Panc1 (cell line): ENCODE measurements at regions not wholly inside any gene's neighbourhood (a gene's known extent, or its start where the extent isn't known, plus 50 kb on each side); places are given as distances from the start of the nearest gene placed in this dataset.

Experiments
- ATAC-seq: fragments of 200-7000 bp; cut with Tn5 transposase; 2 replicates; pipeline ENCODE4 v1.9.1; 2020; ENCODE audit warnings: mild to moderate bottlenecking, moderate library complexity
- BruUV-seq: library from RNA; stranded (reverse); fragments of 400-500 nt; replicated peaks from 2 replicates; lab custom pipeline; 2021; lab: Mats Ljungman, UMichigan
- CTCF ChIA-PET: fragments of 300-600 bp; sonication (Branson Sonifier 250); formaldehyde crosslinking; loops from one replicate; lab custom pipeline; 2022; ENCODE audit warnings: antibody characterized with exemption; lab: Charles Lee
- POLR2A ChIA-PET: fragments of 300-600 bp; sonication (Branson Sonifier 250); formaldehyde crosslinking; loops from one replicate; lab custom pipeline; 2022; ENCODE audit warnings: antibody characterized with exemption; lab: Charles Lee
- DNase-seq: peaks from one replicate; pipeline ENCODE4 v3.0.0-alpha.2; 2010; ENCODE audit warnings: low read depth, low spot score
- H3K27ac ChIP-seq: 2 replicates; pipeline ENCODE4 v1.5.1; 2011; ENCODE audit warnings: mild to moderate bottlenecking, low read length, inconsistent platforms
- H3K27me3 ChIP-seq: fragments of 200-500 bp; sonication (Bioruptor generic); 2 replicates; pipeline ENCODE4 v1.6.0; 2014; ENCODE audit warnings: low read length, inconsistent platforms; ENCODE audit not compliant: control insufficient read depth, insufficient read depth
- H3K36me3 ChIP-seq: fragments of 200-500 bp; sonication (Bioruptor generic); 2 replicates; pipeline ENCODE4 v1.5.1; 2014; ENCODE audit warnings: inconsistent platforms, mild to moderate bottlenecking, low read length, moderate library complexity; ENCODE audit not compliant: control insufficient read depth, insufficient read depth
- H3K4me1 ChIP-seq: 2 replicates; pipeline ENCODE4 v1.5.1; 2011; ENCODE audit warnings: inconsistent platforms, mild to moderate bottlenecking, low read length, moderate library complexity; ENCODE audit not compliant: control insufficient read depth, insufficient read depth
- H3K4me3 ChIP-seq, 2 experiments: 2 replicates each; pipeline ENCODE4 v1.5.1; 2011 to 2012; ENCODE audit warnings: low read depth in 2 of 2, low read length in 2 of 2, mild to moderate bottlenecking in 2 of 2, inconsistent platforms in 1 of 2, moderate library complexity in 1 of 2
- H3K9me3 ChIP-seq: fragments of 200-500 bp; sonication (Bioruptor generic); 2 replicates; pipeline ENCODE4 v1.5.1; 2014; ENCODE audit warnings: low read depth, mild to moderate bottlenecking, inconsistent platforms, low read length, moderate library complexity; ENCODE audit not compliant: control insufficient read depth, insufficient read depth
- POLR2AphosphoS5 ChIP-seq: IDR thresholded peaks from 2 replicates; pipeline ENCODE4 v1.6.1; 2012; ENCODE audit warnings: mild to moderate bottlenecking, low read depth, low read length, moderate library complexity
- SIN3A ChIP-seq: IDR thresholded peaks from 2 replicates; pipeline ENCODE4 v1.6.1; 2012; ENCODE audit warnings: low read depth, mild to moderate bottlenecking, low read length, moderate library complexity, borderline replicate concordance; ENCODE audit not compliant: insufficient read depth
- TCF7L2 ChIP-seq: IDR thresholded peaks from 2 replicates; pipeline ENCODE4 v1.6.1; 2011; ENCODE audit warnings: mild to moderate bottlenecking, low read depth, low read length, inconsistent platforms
- in situ Hi-C: cut with HindIII; loops from 2 replicates; pipeline ENCODE4 v1.10.0; 2016; ENCODE audit warnings: low sequenced_read_pairs, low pct_unique_long_range_greater_than_20kb
- intact Hi-C: fragments of 100-400 bp; cut with micrococcal nuclease; formaldehyde crosslinking; loops from one replicate; pipeline ENCODE4 v1.10.0; 2022; ENCODE audit not compliant: unreplicated experiment
- TF ChIP-seq, protein P1 (sequence below), 2 experiments: IDR thresholded peaks; 2 replicates each; pipeline ENCODE4 v1.6.1; 2011 to 2012; ENCODE audit warnings: low read depth in 2 of 2, control low read depth in 1 of 2, low read length in 1 of 2, mild to moderate bottlenecking in 1 of 2, moderate library complexity in 1 of 2; ENCODE audit not compliant: insufficient read depth in 1 of 2
- TF ChIP-seq, protein P2 (sequence below): fragments of 450-650 bp; IDR thresholded peaks from 2 replicates; pipeline ENCODE4 v1.5.1; 2017; ENCODE audit warnings: mild to moderate bottlenecking

DNA sequence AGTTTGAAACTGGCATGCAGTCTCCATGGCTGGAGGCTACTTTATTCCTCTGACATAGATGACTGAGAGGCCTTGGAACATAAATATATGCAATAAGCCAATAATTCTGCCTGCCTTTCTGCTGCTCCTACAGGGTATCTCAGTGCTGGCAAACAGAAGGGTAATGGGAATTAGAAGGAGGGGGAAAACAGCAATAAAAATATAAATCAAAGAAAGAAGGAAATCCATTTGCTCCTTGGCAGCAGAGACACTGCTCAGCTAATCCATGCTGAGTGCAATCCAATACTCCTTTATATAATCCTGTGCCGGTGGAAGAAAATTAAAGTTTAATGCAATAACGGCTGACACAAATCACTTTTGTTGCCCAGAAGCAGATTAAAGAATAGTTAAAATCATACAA, 478.9 kb downstream of the SPATA31D1 start:
- no peak for TF ChIP-seq POLR2AphosphoS5
- TF ChIP-seq, protein P1, sequence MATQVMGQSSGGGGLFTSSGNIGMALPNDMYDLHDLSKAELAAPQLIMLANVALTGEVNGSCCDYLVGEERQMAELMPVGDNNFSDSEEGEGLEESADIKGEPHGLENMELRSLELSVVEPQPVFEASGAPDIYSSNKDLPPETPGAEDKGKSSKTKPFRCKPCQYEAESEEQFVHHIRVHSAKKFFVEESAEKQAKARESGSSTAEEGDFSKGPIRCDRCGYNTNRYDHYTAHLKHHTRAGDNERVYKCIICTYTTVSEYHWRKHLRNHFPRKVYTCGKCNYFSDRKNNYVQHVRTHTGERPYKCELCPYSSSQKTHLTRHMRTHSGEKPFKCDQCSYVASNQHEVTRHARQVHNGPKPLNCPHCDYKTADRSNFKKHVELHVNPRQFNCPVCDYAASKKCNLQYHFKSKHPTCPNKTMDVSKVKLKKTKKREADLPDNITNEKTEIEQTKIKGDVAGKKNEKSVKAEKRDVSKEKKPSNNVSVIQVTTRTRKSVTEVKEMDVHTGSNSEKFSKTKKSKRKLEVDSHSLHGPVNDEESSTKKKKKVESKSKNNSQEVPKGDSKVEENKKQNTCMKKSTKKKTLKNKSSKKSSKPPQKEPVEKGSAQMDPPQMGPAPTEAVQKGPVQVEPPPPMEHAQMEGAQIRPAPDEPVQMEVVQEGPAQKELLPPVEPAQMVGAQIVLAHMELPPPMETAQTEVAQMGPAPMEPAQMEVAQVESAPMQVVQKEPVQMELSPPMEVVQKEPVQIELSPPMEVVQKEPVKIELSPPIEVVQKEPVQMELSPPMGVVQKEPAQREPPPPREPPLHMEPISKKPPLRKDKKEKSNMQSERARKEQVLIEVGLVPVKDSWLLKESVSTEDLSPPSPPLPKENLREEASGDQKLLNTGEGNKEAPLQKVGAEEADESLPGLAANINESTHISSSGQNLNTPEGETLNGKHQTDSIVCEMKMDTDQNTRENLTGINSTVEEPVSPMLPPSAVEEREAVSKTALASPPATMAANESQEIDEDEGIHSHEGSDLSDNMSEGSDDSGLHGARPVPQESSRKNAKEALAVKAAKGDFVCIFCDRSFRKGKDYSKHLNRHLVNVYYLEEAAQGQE (IDR thresholded peaks at IDR 0.05; ENCODE audit: insufficient read depth in 1 of 2, low read depth in 2 of 2, low read length in 1 of 2): no peak
- TF ChIP-seq SIN3A: no peak
- TF ChIP-seq TCF7L2: no peak
- CTCF ChIA-PET: no interaction called here
- Histone ChIP-seq H3K9me3 (no peaks in the 10 kb centered on the region), H3K36me3 (no peaks in the 10 kb centered on the region), H3K27me3 (no peaks in the 10 kb centered on the region), H3K4me1 (no peaks in the 10 kb centered on the region), H3K4me3 (no peak overlapping the region), H3K27ac (no peak overlapping the region)
- ATAC-seq (no peak), DNase-seq (no peak)
- BruUV-seq: no TSS peak
- in situ Hi-C loops: no loop called here
- intact Hi-C loops: no loop called here
- POLR2A ChIA-PET: no interaction called here

DNA sequence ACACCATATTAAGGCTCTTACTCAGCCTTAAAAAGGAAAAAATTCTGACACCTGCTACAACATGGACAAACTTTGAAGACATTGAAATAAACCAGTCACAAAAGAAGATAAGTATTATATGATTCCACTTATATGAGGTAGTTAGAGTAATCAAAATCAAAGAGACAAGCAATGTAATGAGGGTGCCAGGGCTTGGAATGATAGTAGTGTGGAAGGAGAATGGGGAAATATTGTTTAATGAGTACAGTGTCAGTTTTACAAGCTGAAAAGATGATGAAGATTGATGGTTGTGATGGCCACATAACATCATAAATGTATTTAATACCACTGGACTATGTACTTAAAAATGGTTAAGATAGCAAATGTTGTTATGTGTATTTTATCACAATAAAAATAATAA, 485.7 kb downstream of the SPATA31D1 start:
- POLR2A ChIA-PET: no interaction called here
- ATAC-seq: no peak
- in situ Hi-C loops: no loop called here
- TF ChIP-seq, protein P2, sequence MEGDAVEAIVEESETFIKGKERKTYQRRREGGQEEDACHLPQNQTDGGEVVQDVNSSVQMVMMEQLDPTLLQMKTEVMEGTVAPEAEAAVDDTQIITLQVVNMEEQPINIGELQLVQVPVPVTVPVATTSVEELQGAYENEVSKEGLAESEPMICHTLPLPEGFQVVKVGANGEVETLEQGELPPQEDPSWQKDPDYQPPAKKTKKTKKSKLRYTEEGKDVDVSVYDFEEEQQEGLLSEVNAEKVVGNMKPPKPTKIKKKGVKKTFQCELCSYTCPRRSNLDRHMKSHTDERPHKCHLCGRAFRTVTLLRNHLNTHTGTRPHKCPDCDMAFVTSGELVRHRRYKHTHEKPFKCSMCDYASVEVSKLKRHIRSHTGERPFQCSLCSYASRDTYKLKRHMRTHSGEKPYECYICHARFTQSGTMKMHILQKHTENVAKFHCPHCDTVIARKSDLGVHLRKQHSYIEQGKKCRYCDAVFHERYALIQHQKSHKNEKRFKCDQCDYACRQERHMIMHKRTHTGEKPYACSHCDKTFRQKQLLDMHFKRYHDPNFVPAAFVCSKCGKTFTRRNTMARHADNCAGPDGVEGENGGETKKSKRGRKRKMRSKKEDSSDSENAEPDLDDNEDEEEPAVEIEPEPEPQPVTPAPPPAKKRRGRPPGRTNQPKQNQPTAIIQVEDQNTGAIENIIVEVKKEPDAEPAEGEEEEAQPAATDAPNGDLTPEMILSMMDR: no peak
- TF ChIP-seq, protein P1 (IDR thresholded peaks at IDR 0.05; ENCODE audit: insufficient read depth in 1 of 2, low read depth in 2 of 2, low read length in 1 of 2): no peak
- no peak for TF ChIP-seq TCF7L2
- CTCF ChIA-PET: no interaction called here
- Histone ChIP-seq H3K36me3 (no peaks in the 10 kb centered on the region), H3K4me1 (no peaks in the 10 kb centered on the region), H3K27ac (no peak overlapping the region), H3K9me3 (no peaks in the 10 kb centered on the region), H3K4me3 (no peak overlapping the region), H3K27me3 (no peaks in the 10 kb centered on the region)
- BruUV-seq: no TSS peak
- intact Hi-C loops: no loop called here
- no peak for DNase-seq
